ENCODE measurements at regions not wholly inside any gene's neighbourhood (a gene's known extent, or its start where the extent isn't known, plus 50 kb on each side); places are given as distances from the start of the nearest gene placed in this dataset.
"Not testable (repeated sequence)": the region's sequence is repeated elsewhere in the genome, so short reads cannot be mapped to it uniquely, and the experiment has no call there.

GRCh38 chr13:71213252-71213821 is 653.7 kb downstream of the DACH1 start:
- no peak for DNase-seq

GRCh38 chr13:71210861-71211260 is 656.1 kb downstream of the DACH1 start:
- DNase-seq: no peak

GRCh38 chr13:71209217-71209616 is 657.8 kb downstream of the DACH1 start:
- DNase-seq: no peak

GRCh38 chr13:71184583-71184982 is 682.4 kb downstream of the DACH1 start:
- not testable (repeated sequence) for DNase-seq

- not testable (repeated sequence) for DNase-seq
These were observed 683.7 kb downstream of the DACH1 start for GRCh38 chr13:71183352-71183751.

GRCh38 chr13:71171740-71172139 is 695.3 kb downstream of the DACH1 start:
- no peak for DNase-seq

GRCh38 chr13:71169180-71169579 is 697.8 kb downstream of the DACH1 start:
- no peak for DNase-seq

GRCh38 chr13:71156550-71156949 is 710.5 kb downstream of the DACH1 start:
- no peak for DNase-seq

- DNase-seq: no peak
These were observed 717.3 kb downstream of the DACH1 start for GRCh38 chr13:71149498-71150363.

GRCh38 chr13:71149046-71149445 is 718.0 kb downstream of the DACH1 start:
- DNase-seq: no peak

GRCh38 chr13:71148396-71148795 is 718.6 kb downstream of the DACH1 start:
- no peak for DNase-seq

- no peak for DNase-seq
These were observed 722.1 kb downstream of the DACH1 start for GRCh38 chr13:71144883-71145282.

GRCh38 chr13:71137101-71137500 is 729.9 kb downstream of the DACH1 start:
- DNase-seq: no peak

GRCh38 chr13:71124230-71124629 is 742.8 kb downstream of the DACH1 start:
- no peak for DNase-seq

GRCh38 chr13:71118779-71119364 is 748.1 kb downstream of the DACH1 start:
- no peak for DNase-seq

- no peak for DNase-seq
These were observed 749.1 kb downstream of the DACH1 start for GRCh38 chr13:71117920-71118319.

- DNase-seq: no peak
These were observed 751.7 kb downstream of the DACH1 start for GRCh38 chr13:71115301-71115700.

GRCh38 chr13:71096421-71096820 is 770.6 kb downstream of the DACH1 start:
- no peak for DNase-seq

- DNase-seq: no peak
These were observed 776.0 kb downstream of the DACH1 start for GRCh38 chr13:71090990-71091389.

GRCh38 chr13:71089056-71089455 is 777.9 kb downstream of the DACH1 start:
- no peak for DNase-seq

GRCh38 chr13:71087432-71087831 is 779.6 kb downstream of the DACH1 start:
- DNase-seq: no peak

GRCh38 chr13:71087006-71087405 is 780.0 kb downstream of the DACH1 start:
- no peak for DNase-seq

- DNase-seq: no peak
These were observed 784.4 kb downstream of the DACH1 start for GRCh38 chr13:71082631-71083030.

- no peak for DNase-seq
These were observed 787.4 kb downstream of the DACH1 start for GRCh38 chr13:71079638-71080037.
